Epithelial cell of proximal tubule (primary cell): ENCODE measurements at regions not wholly inside any gene's neighbourhood (a gene's known extent, or its start where the extent isn't known, plus 50 kb on each side); places are given as distances from the start of the nearest gene placed in this dataset.
"Not testable (repeated sequence)": the region's sequence is repeated elsewhere in the genome, so short reads cannot be mapped to it uniquely, and the experiment has no call there.

Experiments
- DNase-seq: peaks from one replicate; pipeline ENCODE4 v3.0.0-alpha.2; 2011; ENCODE audit warnings: low read depth
- H3K4me3 ChIP-seq: 2 replicates; pipeline ENCODE4 v1.5.1; 2011; ENCODE audit warnings: low read depth, mild to moderate bottlenecking, low read length
- TF ChIP-seq, protein P1 (sequence below): conservative IDR thresholded peaks from 2 replicates; pipeline ENCODE4 v1.5.1; 2012; ENCODE audit warnings: low read depth, mild to moderate bottlenecking, low read length

- TF ChIP-seq, protein P1, sequence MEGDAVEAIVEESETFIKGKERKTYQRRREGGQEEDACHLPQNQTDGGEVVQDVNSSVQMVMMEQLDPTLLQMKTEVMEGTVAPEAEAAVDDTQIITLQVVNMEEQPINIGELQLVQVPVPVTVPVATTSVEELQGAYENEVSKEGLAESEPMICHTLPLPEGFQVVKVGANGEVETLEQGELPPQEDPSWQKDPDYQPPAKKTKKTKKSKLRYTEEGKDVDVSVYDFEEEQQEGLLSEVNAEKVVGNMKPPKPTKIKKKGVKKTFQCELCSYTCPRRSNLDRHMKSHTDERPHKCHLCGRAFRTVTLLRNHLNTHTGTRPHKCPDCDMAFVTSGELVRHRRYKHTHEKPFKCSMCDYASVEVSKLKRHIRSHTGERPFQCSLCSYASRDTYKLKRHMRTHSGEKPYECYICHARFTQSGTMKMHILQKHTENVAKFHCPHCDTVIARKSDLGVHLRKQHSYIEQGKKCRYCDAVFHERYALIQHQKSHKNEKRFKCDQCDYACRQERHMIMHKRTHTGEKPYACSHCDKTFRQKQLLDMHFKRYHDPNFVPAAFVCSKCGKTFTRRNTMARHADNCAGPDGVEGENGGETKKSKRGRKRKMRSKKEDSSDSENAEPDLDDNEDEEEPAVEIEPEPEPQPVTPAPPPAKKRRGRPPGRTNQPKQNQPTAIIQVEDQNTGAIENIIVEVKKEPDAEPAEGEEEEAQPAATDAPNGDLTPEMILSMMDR: no peak
- DNase-seq: no peak
- no peak overlapping the region for H3K4me3 ChIP-seq
Observed at GRCh38 chrX:101740642-101741041, 81.0 kb upstream of the ARMCX2 start.

- DNase-seq, H3K4me3 ChIP-seq: not testable (repeated sequence)
Observed at GRCh38 chrX:101738867-101739266, 79.2 kb upstream of the ARMCX2 start.

DNA sequence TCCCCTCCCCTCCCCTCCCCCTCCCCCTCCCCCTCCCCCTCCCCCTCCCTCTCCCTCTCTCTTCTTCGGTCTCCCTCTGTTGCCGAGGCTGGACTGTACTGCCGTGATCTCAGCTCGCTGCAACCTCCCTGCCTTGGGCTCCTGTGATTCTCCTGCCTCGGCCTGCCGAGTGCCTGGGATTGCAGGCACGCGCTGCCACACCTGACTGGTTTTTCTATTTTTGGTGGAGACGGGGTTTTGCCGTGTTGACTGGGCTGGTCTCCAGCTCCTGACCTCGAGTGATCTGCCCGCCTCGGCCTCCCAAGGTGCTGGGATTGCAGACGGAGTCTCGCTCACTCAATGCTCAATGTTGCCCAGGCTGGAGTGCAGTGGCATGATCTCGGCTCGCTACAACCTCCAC lies 78.8 kb upstream of the ARMCX2 start:
- DNase-seq, H3K4me3 ChIP-seq: not testable (repeated sequence)

- no peak overlapping the region for H3K4me3 ChIP-seq
- TF ChIP-seq, protein P1: no peak
- no peak for DNase-seq
Observed at GRCh38 chrX:101736651-101737050, 77.0 kb upstream of the ARMCX2 start.

GRCh38 chrX:101732870-101733269 lies 73.2 kb upstream of the ARMCX2 start:
- TF ChIP-seq, protein P1: no peak
- H3K4me3 ChIP-seq: no peak overlapping the region
- no peak for DNase-seq

GRCh38 chrX:101729986-101730385 lies 70.3 kb upstream of the ARMCX2 start:
- TF ChIP-seq, protein P1: no peak
- no peak overlapping the region for H3K4me3 ChIP-seq
- DNase-seq: no peak
